CD4-positive, alpha-beta T cell (primary cell): ENCODE measurements at regions not wholly inside any gene's neighbourhood (a gene's known extent, or its start where the extent isn't known, plus 50 kb on each side); places are given as distances from the start of the nearest gene placed in this dataset.

Source experiments
- ATAC-seq: fragments of 200-7000 bp; cut with Tn5 transposase; one replicate; pipeline ENCODE4 v1.10.0; 2022; ENCODE audit warnings: mild to moderate bottlenecking; ENCODE audit not compliant: poor library complexity
- CTCF ChIA-PET: fragments of 350-600 bp; sonication (Branson Sonifier 250); formaldehyde crosslinking; loops from one replicate; lab custom pipeline; 2021; ENCODE audit warnings: antibody characterized with exemption, inconsistent platforms; lab: Charles Lee
- POLR2A ChIA-PET: fragments of 350-600 bp; sonication (Branson Sonifier 250); formaldehyde crosslinking; loops from one replicate; lab custom pipeline; 2021; ENCODE audit warnings: antibody characterized with exemption, inconsistent platforms; lab: Charles Lee
- DNase-seq, 14 experiments: peaks; one replicate each; pipeline ENCODE4 v3.0.0-alpha.2; 2013 to 2020; ENCODE audit warnings: mixed read lengths in 2 of 14
- H3K27ac ChIP-seq, 2 donors: one replicate each; pipeline versions ENCODE4 v1.5.1 to v1.7.0; 2013; ENCODE audit warnings: low read length in 2 of 2, low read depth in 1 of 2, mild to moderate bottlenecking in 1 of 2
- H3K27me3 ChIP-seq, 2 experiments: 1 replicate in 1 of 2; 2 replicates in 1 of 2; pipeline versions ENCODE4 v1.6.1 to v1.7.0; 2013; ENCODE audit warnings: low read length in 2 of 2, control low read depth in 1 of 2, mild to moderate bottlenecking in 1 of 2, moderate library complexity in 1 of 2; ENCODE audit not compliant: insufficient read depth in 2 of 2, control insufficient read depth in 1 of 2
- H3K36me3 ChIP-seq: one replicate; pipeline ENCODE4 v1.6.1; 2013; ENCODE audit warnings: low read length, control low read depth; ENCODE audit not compliant: insufficient read depth
- H3K4me1 ChIP-seq: one replicate; pipeline ENCODE4 v1.6.1; 2013; ENCODE audit warnings: low read length, control low read depth; ENCODE audit not compliant: insufficient read depth
- H3K4me3 ChIP-seq: one replicate; pipeline ENCODE4 v1.5.1; 2013; ENCODE audit warnings: mild to moderate bottlenecking, low read length, moderate library complexity
- H3K9me3 ChIP-seq, 2 experiments: 1 replicate in 1 of 2; 2 replicates in 1 of 2; pipeline versions ENCODE4 v1.6.1 to v1.7.0; 2013; ENCODE audit warnings: low read length in 2 of 2, mild to moderate bottlenecking in 2 of 2, control low read depth in 1 of 2, moderate library complexity in 1 of 2; ENCODE audit not compliant: control insufficient read depth in 1 of 2, insufficient read depth in 1 of 2
- H3K27ac Mint-ChIP-seq: one replicate; pipeline ENCODE4 v1.8.0; 2020; ENCODE audit warnings: mixed read lengths
- H3K27me3 Mint-ChIP-seq: one replicate; pipeline ENCODE4 v1.8.0; 2021; ENCODE audit warnings: mixed read lengths
- H3K36me3 Mint-ChIP-seq: one replicate; pipeline ENCODE4 v1.8.0; 2021; ENCODE audit warnings: low read depth, mixed read lengths
- H3K4me1 Mint-ChIP-seq: one replicate; pipeline ENCODE4 v1.8.0; 2021; ENCODE audit warnings: low read depth, mixed read lengths
- H3K4me3 Mint-ChIP-seq: one replicate; pipeline ENCODE4 v1.8.0; 2020; ENCODE audit warnings: mild to moderate bottlenecking, mixed read lengths
- H3K9me3 Mint-ChIP-seq: one replicate; pipeline ENCODE4 v1.8.0; 2020; ENCODE audit warnings: mixed read lengths
- CTCF ChIP-seq: fragments of 200-600 bp; IDR thresholded peaks from one replicate; pipeline ENCODE4 v1.8.0; 2022; ENCODE audit warnings: antibody characterized with exemption, mild to moderate bottlenecking
- intact Hi-C, 2 experiments: fragments of 100-400 bp; cut with DNase I in 1 of 2; cut with micrococcal nuclease in 1 of 2; formaldehyde crosslinking; loops; one replicate each; pipeline versions ENCODE4 v1.15.1 to v1.9.0; 2023 to 2025; cut with DNase I, micrococcal nuclease

GRCh38 chr18:40939656-40940515 is 1015.1 kb upstream of the PIK3C3 start:
- no peak overlapping the region for H3K27ac ChIP-seq
- H3K27me3 ChIP-seq, result no peaks in the 10 kb centered on the region
- POLR2A ChIA-PET, result no interaction called here
- no peak for DNase-seq
- TF ChIP-seq CTCF, result no peak
- Mint-ChIP-seq H3K27ac (no peak overlapping the region), H3K4me3 (no peak overlapping the region), H3K27me3 (no peaks in the 10 kb centered on the region), H3K36me3 (no peaks in the 10 kb centered on the region), H3K4me1 (no peaks in the 10 kb centered on the region), H3K9me3 (peaks cover 4% of the 10 kb centered on the region)
- no peak for ATAC-seq
- intact Hi-C loops, result no loop called here
- H3K36me3 ChIP-seq, result no peaks in the 10 kb centered on the region
- peaks cover 0 to 7% of the 10 kb centered on the region in 2 experiments for H3K9me3 ChIP-seq
- H3K4me1 ChIP-seq, result no peaks in the 10 kb centered on the region
- CTCF ChIA-PET, result no interaction called here
- H3K4me3 ChIP-seq, result no peak overlapping the region

- Histone ChIP-seq H3K27ac (no peak overlapping the region), H3K4me1 (no peaks in the 10 kb centered on the region), H3K4me3 (no peak overlapping the region), H3K9me3 (peaks cover 0 to 7% of the 10 kb centered on the region in 2 experiments), H3K36me3 (no peaks in the 10 kb centered on the region), H3K27me3 (no peaks in the 10 kb centered on the region)
- Mint-ChIP-seq H3K27ac (no peak overlapping the region), H3K4me1 (no peaks in the 10 kb centered on the region), H3K9me3 (peaks cover 11% of the 10 kb centered on the region), H3K27me3 (no peaks in the 10 kb centered on the region), H3K36me3 (no peaks in the 10 kb centered on the region), H3K4me3 (no peak overlapping the region)
- no peak for DNase-seq
- CTCF ChIA-PET, result no interaction called here
- intact Hi-C loops, result no loop called here
- TF ChIP-seq CTCF, result no peak
- no peak for ATAC-seq
- POLR2A ChIA-PET, result no interaction called here
Measured at GRCh38 chr18:40938615-40939014, 1016.4 kb upstream of the PIK3C3 start.

- ATAC-seq, result no peak
- H3K4me3 Mint-ChIP-seq, result no peak overlapping the region
- DNase-seq, result no peak
- Histone ChIP-seq H3K27me3 (no peaks in the 10 kb centered on the region), H3K4me1 (no peaks in the 10 kb centered on the region), H3K9me3 (peaks cover 0 to 11% of the 10 kb centered on the region in 2 experiments), H3K4me3 (no peak overlapping the region), H3K27ac (no peak overlapping the region), H3K36me3 (no peaks in the 10 kb centered on the region)
- H3K36me3 Mint-ChIP-seq, result no peaks in the 10 kb centered on the region
- no peaks in the 10 kb centered on the region for H3K4me1 Mint-ChIP-seq
- intact Hi-C loops, result no loop called here
- H3K9me3 Mint-ChIP-seq, result peaks cover 11% of the 10 kb centered on the region
- H3K27me3 Mint-ChIP-seq, result no peaks in the 10 kb centered on the region
- TF ChIP-seq CTCF, result no peak
- ChIA-PET POLR2A (no interaction called here), CTCF (no interaction called here)
- no peak overlapping the region for H3K27ac Mint-ChIP-seq
Measured at GRCh38 chr18:40937386-40937785, 1017.6 kb upstream of the PIK3C3 start.
